ENCODE measurements at regions not wholly inside any gene's neighbourhood (a gene's known extent, or its start where the extent isn't known, plus 50 kb on each side); places are given as distances from the start of the nearest gene placed in this dataset.

GRCh38 chr1:184223216-184223615 lies 163.6 kb upstream of the C1orf21 start:
- no peak for DNase-seq
- H3K27ac ChIP-seq: no peak overlapping the region
- H3K27me3 ChIP-seq: no peaks in the 10 kb centered on the region
- H3K9ac ChIP-seq (ENCODE audit: low read depth in 2 of 2, low read length in 2 of 2): no peak overlapping the region
- no peaks in the 10 kb centered on the region for H3K36me3 ChIP-seq
- no peaks in the 10 kb centered on the region for H3K4me1 ChIP-seq
- H3K4me3 ChIP-seq: no peak overlapping the region
- TF ChIP-seq, protein P1, sequence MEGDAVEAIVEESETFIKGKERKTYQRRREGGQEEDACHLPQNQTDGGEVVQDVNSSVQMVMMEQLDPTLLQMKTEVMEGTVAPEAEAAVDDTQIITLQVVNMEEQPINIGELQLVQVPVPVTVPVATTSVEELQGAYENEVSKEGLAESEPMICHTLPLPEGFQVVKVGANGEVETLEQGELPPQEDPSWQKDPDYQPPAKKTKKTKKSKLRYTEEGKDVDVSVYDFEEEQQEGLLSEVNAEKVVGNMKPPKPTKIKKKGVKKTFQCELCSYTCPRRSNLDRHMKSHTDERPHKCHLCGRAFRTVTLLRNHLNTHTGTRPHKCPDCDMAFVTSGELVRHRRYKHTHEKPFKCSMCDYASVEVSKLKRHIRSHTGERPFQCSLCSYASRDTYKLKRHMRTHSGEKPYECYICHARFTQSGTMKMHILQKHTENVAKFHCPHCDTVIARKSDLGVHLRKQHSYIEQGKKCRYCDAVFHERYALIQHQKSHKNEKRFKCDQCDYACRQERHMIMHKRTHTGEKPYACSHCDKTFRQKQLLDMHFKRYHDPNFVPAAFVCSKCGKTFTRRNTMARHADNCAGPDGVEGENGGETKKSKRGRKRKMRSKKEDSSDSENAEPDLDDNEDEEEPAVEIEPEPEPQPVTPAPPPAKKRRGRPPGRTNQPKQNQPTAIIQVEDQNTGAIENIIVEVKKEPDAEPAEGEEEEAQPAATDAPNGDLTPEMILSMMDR (IDR thresholded peaks at IDR 0.05): no peak
- H3K9me3 ChIP-seq: no peaks in the 10 kb centered on the region
- intact Hi-C loops (cut with DNase I): loop anchor here (5.0 kb wide), 1 partner anchor 146 kb away; no protein-coding TSS in a partner anchor

GRCh38 chr1:184225283-184226099 lies 161.3 kb upstream of the C1orf21 start:
- Histone ChIP-seq H3K9ac (ENCODE audit: low read depth in 2 of 2, low read length in 2 of 2) (no peak overlapping the region), H3K4me3 (no peak overlapping the region), H3K27ac (no peak overlapping the region), H3K36me3 (no peaks in the 10 kb centered on the region), H3K4me1 (no peaks in the 10 kb centered on the region), H3K9me3 (no peaks in the 10 kb centered on the region), H3K27me3 (no peaks in the 10 kb centered on the region)
- no peak for DNase-seq
- TF ChIP-seq, protein P1 (IDR thresholded peaks at IDR 0.05): no peak
- intact Hi-C loops (cut with DNase I): no loop called here

- DNase-seq: no peak
- Histone ChIP-seq H3K4me1 (no peaks in the 10 kb centered on the region), H3K36me3 (no peaks in the 10 kb centered on the region), H3K27me3 (no peaks in the 10 kb centered on the region), H3K9me3 (no peaks in the 10 kb centered on the region), H3K4me3 (no peak overlapping the region), H3K27ac (no peak overlapping the region), H3K9ac (ENCODE audit: low read depth in 2 of 2, low read length in 2 of 2) (no peak overlapping the region)
- intact Hi-C loops (cut with DNase I): no loop called here
- TF ChIP-seq, protein P1 (IDR thresholded peaks at IDR 0.05): no peak
These were observed 160.7 kb upstream of the C1orf21 start for GRCh38 chr1:184226100-184226487.

- Histone ChIP-seq H3K36me3 (no peaks in the 10 kb centered on the region), H3K4me3 (no peak overlapping the region), H3K27me3 (no peaks in the 10 kb centered on the region), H3K4me1 (no peaks in the 10 kb centered on the region), H3K9ac (ENCODE audit: low read depth in 2 of 2, low read length in 2 of 2) (no peak overlapping the region), H3K27ac (no peak overlapping the region), H3K9me3 (no peaks in the 10 kb centered on the region)
- intact Hi-C loops (cut with DNase I): no loop called here
- no peak for DNase-seq
- TF ChIP-seq, protein P1 (IDR thresholded peaks at IDR 0.05): no peak
These were observed 158.3 kb upstream of the C1orf21 start for GRCh38 chr1:184228558-184228957.

DNA sequence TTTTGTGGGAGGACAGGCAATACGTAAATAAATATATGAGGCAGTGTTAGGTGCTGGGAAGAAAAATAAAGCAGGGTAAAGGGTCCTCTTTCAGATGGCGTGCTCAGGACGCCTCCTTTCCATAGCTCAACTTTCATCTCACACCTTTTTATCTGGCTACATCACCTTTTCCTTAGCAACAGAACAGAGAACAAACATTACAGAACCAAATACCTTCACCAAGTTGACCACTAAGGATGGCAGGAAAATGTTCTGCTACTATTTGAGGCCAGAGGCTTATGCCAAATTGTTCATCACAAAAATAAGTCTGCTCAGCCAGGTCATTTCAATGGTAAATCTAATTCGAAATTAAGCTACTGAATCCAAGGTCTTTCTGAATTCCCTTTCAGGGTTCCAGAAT lies 149.2 kb upstream of the C1orf21 start:
- intact Hi-C loops (cut with DNase I): no loop called here
- no peak overlapping the region for H3K4me3 ChIP-seq
- TF ChIP-seq, protein P1 (IDR thresholded peaks at IDR 0.05): no peak
- no peaks in the 10 kb centered on the region for H3K36me3 ChIP-seq
- no peaks in the 10 kb centered on the region for H3K27me3 ChIP-seq
- no peaks in the 10 kb centered on the region for H3K4me1 ChIP-seq
- no peaks in the 10 kb centered on the region for H3K9me3 ChIP-seq
- no peak overlapping the region for H3K27ac ChIP-seq
- H3K9ac ChIP-seq (ENCODE audit: low read depth in 2 of 2, low read length in 2 of 2): no peak overlapping the region
- no peak for DNase-seq

Data from colonic mucosa (tissue), 4 donors.